ENCODE measurements at regions not wholly inside any gene's neighbourhood (a gene's known extent, or its start where the extent isn't known, plus 50 kb on each side); places are given as distances from the start of the nearest gene placed in this dataset.

- Mint-ChIP-seq H3K27me3 (ENCODE audit: unreplicated experiment) (no peaks in the 10 kb centered on the region), H3K4me1 (ENCODE audit: unreplicated experiment) (no peaks in the 10 kb centered on the region), H3K4me3 (ENCODE audit: unreplicated experiment) (no peak overlapping the region), H3K27ac (ENCODE audit: unreplicated experiment) (no peak overlapping the region), H3K36me3 (ENCODE audit: low read depth, unreplicated experiment) (no peaks in the 10 kb centered on the region), H3K9me3 (ENCODE audit: unreplicated experiment) (no peaks in the 10 kb centered on the region)
- no peak for TF ChIP-seq CTCF (IDR thresholded peaks at IDR 0.05; ENCODE audit: unreplicated experiment)
- DNase-seq (ENCODE audit: low spot score): no peak
Observed at GRCh38 chr11:127627204-127627603, 626.6 kb upstream of the KIRREL3 start.

- H3K27me3 Mint-ChIP-seq (ENCODE audit: unreplicated experiment): no peaks in the 10 kb centered on the region
- H3K36me3 Mint-ChIP-seq (ENCODE audit: low read depth, unreplicated experiment): no peaks in the 10 kb centered on the region
- no peaks in the 10 kb centered on the region for H3K4me1 Mint-ChIP-seq (ENCODE audit: unreplicated experiment)
- DNase-seq (ENCODE audit: low spot score): no peak
- no peak overlapping the region for H3K27ac Mint-ChIP-seq (ENCODE audit: unreplicated experiment)
- H3K4me3 Mint-ChIP-seq (ENCODE audit: unreplicated experiment): no peak overlapping the region
- H3K9me3 Mint-ChIP-seq (ENCODE audit: unreplicated experiment): no peaks in the 10 kb centered on the region
- no peak for TF ChIP-seq CTCF (IDR thresholded peaks at IDR 0.05; ENCODE audit: unreplicated experiment)
Observed at GRCh38 chr11:127625402-127625801, 624.8 kb upstream of the KIRREL3 start.

GRCh38 chr11:127624306-127624856, 623.8 kb upstream of the KIRREL3 start:
- H3K36me3 Mint-ChIP-seq (ENCODE audit: low read depth, unreplicated experiment): no peaks in the 10 kb centered on the region
- no peaks in the 10 kb centered on the region for H3K27me3 Mint-ChIP-seq (ENCODE audit: unreplicated experiment)
- no peak for DNase-seq (ENCODE audit: low spot score)
- no peak overlapping the region for H3K4me3 Mint-ChIP-seq (ENCODE audit: unreplicated experiment)
- no peaks in the 10 kb centered on the region for H3K9me3 Mint-ChIP-seq (ENCODE audit: unreplicated experiment)
- H3K4me1 Mint-ChIP-seq (ENCODE audit: unreplicated experiment): no peaks in the 10 kb centered on the region
- no peak overlapping the region for H3K27ac Mint-ChIP-seq (ENCODE audit: unreplicated experiment)
- no peak for TF ChIP-seq CTCF (IDR thresholded peaks at IDR 0.05; ENCODE audit: unreplicated experiment)

GRCh38 chr11:127622686-127623085, 622.1 kb upstream of the KIRREL3 start:
- TF ChIP-seq CTCF (IDR thresholded peaks at IDR 0.05; ENCODE audit: unreplicated experiment): no peak
- DNase-seq (ENCODE audit: low spot score): no peak
- H3K4me3 Mint-ChIP-seq (ENCODE audit: unreplicated experiment): no peak overlapping the region
- H3K4me1 Mint-ChIP-seq (ENCODE audit: unreplicated experiment): no peaks in the 10 kb centered on the region
- no peaks in the 10 kb centered on the region for H3K9me3 Mint-ChIP-seq (ENCODE audit: unreplicated experiment)
- H3K36me3 Mint-ChIP-seq (ENCODE audit: low read depth, unreplicated experiment): no peaks in the 10 kb centered on the region
- H3K27me3 Mint-ChIP-seq (ENCODE audit: unreplicated experiment): no peaks in the 10 kb centered on the region
- H3K27ac Mint-ChIP-seq (ENCODE audit: unreplicated experiment): no peak overlapping the region

GRCh38 chr11:127620671-127621070, 620.1 kb upstream of the KIRREL3 start:
- TF ChIP-seq CTCF (IDR thresholded peaks at IDR 0.05; ENCODE audit: unreplicated experiment): no peak
- Mint-ChIP-seq H3K9me3 (ENCODE audit: unreplicated experiment) (no peaks in the 10 kb centered on the region), H3K4me1 (ENCODE audit: unreplicated experiment) (no peaks in the 10 kb centered on the region), H3K27ac (ENCODE audit: unreplicated experiment) (no peak overlapping the region), H3K4me3 (ENCODE audit: unreplicated experiment) (no peak overlapping the region), H3K36me3 (ENCODE audit: low read depth, unreplicated experiment) (no peaks in the 10 kb centered on the region), H3K27me3 (ENCODE audit: unreplicated experiment) (no peaks in the 10 kb centered on the region)
- no peak for DNase-seq (ENCODE audit: low spot score)
